Limb (tissue), 2 donors: ENCODE measurements at regions not wholly inside any gene's neighbourhood (a gene's known extent, or its start where the extent isn't known, plus 50 kb on each side); places are given as distances from the start of the nearest gene placed in this dataset.
A peak's percentile ranks its signal among the peaks of the same experiment; 100 is the strongest.
"Not testable (repeated sequence)": the region's sequence is repeated elsewhere in the genome, so short reads cannot be mapped to it uniquely, and the experiment has no call there.

Source experiments
- DNase-seq, 2 donors: peaks; one replicate each; pipeline ENCODE4 v3.0.0-alpha.2; 2016; ENCODE audit errors: extremely low spot score in 2 of 2

- no peak for DNase-seq
Observed at GRCh38 chr2:84373391-84373790, 85.7 kb downstream of the SUCLG1 start.

- DNase-seq: no peak
Observed at GRCh38 chr2:84362541-84362940, 96.5 kb downstream of the SUCLG1 start.

GRCh38 chr2:84338069-84338468, 121.0 kb downstream of the SUCLG1 start:
- DNase-seq: peak in 1 of 2 donors; percentile 5

DNA sequence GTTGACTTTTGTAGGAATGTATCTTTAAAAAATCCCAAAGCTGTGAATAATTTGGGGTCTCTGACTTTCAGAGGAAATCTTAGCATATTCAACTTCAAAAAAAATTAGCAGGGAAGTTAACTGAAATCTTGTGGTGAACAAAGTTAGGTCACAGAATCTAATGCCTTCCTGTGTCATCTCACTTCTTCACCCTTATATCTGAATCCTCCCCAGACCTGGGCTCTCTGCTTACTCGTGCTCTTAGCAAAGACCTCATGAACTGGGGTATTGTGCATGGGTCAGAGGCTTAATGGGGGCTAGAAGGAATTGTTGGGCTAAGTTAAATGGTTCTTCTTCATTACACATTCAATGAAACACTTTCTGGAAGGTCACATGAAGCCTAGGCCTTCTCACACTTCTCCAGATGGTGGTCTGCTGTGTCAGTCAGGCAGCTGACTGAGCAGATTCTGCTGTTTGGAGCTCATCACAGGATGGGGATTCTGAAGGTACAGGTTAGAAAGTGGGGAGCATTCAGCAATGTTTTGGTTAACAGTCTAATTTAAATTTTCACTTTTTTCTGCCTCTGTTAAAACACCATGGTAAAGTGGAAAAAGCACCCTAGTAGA, 131.3 kb downstream of the SUCLG1 start:
- DNase-seq: no peak

DNA sequence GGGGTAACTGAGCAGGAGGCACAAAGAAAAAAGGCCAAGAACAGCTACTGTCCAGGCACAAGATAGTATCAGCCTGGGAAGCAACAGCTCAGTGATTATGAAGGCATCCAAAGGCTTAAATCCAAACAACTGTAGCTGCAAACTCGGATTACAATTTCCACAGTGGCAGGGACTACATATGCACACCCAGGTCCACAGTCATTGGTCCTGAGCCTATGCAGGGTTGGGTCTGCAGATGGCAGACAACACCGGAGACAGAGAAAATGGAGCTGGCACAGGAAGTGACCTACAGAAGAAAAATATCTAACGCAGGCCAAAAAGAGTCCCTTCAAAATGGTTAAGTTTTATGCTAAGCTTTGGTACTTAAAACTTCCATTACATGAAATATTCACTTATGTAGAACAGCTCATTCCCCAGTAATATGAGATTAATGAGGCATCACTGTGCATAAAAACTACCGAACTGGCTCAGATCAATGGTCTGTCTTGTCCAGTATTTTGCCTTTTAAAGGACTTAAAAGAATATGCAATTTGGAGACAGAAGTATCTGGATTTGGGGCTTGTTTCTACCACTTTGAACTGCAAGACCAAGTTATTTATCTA, 132.1 kb downstream of the SUCLG1 start:
- no peak for DNase-seq

- no peak for DNase-seq
Observed at GRCh38 chr2:84323890-84324289, 135.2 kb downstream of the SUCLG1 start.

DNA sequence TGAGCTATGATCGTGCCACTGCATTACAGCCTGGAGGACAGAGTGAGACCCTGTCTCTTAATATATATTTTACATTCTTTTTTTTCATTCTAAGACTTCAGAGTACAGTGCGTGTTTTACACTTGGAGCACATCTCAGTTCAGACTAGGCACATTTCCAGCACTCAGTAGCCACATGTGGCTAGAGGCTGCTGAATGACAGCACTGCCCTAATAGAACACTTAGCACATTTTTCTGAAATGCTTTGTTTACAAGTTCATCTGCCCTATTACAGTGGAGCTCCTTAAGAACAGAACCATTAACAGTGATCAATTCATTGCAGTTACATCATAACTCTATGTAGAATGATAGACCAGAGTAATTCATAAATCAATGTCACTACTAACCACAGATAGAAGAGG, 138.1 kb downstream of the SUCLG1 start:
- no peak for DNase-seq

- no peak for DNase-seq
Observed at GRCh38 chr2:84319581-84319980, 139.5 kb downstream of the SUCLG1 start.

- no peak for DNase-seq
Observed at GRCh38 chr2:84317135-84317534, 141.9 kb downstream of the SUCLG1 start.

GRCh38 chr2:84314901-84315330, 144.2 kb downstream of the SUCLG1 start:
- peak; percentile 71 to 87 for DNase-seq

DNA sequence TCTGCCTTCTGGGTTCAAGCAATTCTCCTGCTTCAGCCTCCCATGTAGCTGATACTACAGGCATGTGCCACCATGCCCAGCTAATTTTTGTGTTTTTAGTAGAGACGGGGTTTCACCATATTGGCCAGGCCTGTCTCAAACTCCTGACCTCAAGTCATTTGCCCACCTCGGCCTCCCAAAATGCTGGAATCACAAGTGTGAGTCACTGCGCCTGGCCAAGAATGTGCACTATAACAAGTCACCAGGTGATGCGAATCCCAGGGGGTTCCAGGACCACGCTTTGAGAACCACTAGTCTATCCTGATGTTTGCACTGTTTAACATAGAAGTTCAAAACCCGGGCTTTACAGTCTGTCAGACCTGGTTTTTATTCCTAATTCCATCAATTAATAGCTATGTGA, 144.8 kb downstream of the SUCLG1 start:
- no peak for DNase-seq

- no peak for DNase-seq
Observed at GRCh38 chr2:84309281-84309680, 149.8 kb downstream of the SUCLG1 start.

- DNase-seq: no peak
Observed at GRCh38 chr2:84306361-84306760, 152.7 kb downstream of the SUCLG1 start.

DNA sequence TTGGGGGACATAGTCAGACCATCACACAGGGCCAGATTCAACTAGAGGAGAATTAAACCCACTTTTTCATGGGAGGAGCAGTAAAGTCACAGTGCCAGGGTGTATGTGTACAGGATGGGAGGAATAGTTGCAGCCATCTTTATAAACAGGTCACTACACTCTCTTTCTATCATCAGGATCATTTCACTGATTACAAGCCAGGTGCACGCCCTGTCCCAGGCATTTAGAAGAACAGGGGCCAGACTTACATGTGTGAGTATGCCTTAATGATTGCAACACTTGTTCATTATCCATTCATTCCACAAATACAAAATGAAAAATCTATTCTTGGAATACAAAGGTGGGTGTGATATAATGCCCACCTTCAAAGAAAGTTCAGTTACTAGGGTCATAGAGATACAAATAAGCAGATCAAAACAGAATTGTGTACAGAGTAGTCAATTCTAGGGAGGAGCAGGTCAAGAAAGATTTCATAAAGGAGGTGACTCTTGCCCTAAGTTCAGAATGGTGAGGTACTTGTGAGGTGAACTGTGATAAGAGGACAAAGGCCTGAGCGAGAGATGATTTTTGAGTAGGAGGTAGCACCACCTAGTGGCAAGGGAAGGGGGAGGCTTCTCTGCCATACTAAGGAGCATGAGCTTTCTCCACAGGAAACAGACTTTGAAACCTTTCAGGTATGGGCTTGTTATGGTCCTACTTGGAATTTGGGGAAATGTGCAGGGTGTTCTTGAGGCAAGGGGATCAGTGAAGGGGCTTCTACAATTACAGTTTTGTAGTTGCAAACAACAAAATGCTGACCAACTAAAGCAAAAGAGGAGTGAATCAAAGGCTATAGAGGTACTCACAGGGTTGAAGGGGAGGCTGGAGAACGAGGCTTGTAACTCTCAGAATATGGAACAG, 156.3 kb downstream of the SUCLG1 start:
- DNase-seq: peak; percentile 48 to 54

GRCh38 chr2:84301717-84302116, 157.4 kb downstream of the SUCLG1 start:
- no peak for DNase-seq

GRCh38 chr2:84300696-84301029, 158.4 kb downstream of the SUCLG1 start:
- DNase-seq: no peak

DNA sequence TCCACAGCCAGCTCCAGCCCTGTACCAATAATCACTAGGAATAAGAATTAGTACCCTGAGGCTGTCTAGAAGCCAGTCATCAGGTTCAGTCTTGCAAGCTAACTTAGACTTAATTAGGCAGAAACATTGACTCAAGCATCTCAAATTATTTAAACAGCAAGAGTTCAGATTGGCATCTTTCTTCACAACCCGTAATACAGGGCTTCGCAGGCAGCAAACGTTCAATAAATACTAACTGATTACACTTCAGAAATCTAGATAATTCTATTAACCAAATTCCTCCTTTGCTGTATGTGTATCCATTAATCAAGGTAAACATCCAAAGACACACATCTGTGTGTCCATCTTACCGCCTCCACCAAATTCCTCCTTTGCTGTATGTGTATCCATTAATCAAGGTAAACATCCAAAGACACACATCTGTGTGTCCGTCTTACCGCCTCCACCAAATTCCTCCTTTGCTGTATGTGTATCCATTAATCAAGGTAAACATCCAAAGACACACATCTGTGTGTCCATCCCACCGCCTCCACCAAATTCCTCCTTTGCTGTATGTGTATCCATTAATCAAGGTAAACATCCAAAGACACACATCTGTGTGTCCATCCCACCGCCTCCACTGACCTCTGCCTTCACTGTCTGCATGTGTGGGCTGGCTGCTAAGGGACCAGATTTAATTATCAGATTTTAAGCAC, 158.9 kb downstream of the SUCLG1 start:
- not testable (repeated sequence) for DNase-seq

DNA sequence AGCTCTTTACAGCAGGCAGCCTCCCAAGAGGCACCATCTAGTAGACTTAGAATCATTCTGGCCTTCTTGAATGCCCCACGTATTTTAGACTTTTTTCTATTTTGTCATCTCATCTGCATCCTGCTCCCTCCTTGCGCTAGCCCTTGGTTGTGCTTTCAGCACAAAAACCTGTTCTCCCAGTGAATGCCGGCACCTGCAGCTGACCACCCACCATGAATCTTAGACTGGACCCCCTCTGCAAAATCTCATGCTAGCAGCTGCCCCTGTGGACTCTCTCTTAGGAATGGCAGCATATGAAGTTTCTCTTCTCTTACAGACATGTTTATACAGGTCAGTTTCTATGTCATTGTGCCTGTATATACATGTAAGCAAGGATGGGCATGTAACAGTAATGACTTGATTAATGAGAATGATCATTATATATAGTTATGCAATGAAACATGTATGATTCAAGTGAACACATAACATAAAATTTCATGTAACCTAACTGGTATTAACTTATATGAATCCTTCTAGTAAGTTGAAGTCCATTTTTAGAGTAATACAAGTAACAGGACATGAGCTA, 159.8 kb downstream of the SUCLG1 start:
- no peak for DNase-seq

DNA sequence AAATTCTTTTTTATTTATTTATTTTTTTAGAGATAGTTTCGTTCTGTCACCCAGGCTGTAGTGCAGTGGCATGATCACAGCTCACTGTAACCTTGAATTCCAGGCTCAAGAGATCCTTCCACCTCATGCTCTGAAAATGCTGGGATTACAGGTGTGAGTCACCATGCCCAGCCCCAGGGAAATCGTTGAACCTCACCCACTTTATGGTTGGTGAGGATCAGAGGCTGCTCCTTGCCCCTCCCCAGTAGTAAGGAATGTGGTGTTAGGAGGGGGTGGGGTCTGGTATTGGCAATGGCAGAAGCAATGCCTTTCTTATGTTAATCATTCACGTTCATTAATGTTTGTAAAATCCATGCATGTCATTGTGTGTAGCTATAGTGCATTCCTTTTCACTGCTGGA, 161.9 kb downstream of the SUCLG1 start:
- no peak for DNase-seq

- DNase-seq: no peak
Observed at GRCh38 chr2:84293791-84294380, 165.2 kb downstream of the SUCLG1 start.

- no peak for DNase-seq
Observed at GRCh38 chr2:84292545-84292944, 166.5 kb downstream of the SUCLG1 start.
